Peyer's patch (tissue), 4 donors: ENCODE measurements at regions not wholly inside any gene's neighbourhood (a gene's known extent, or its start where the extent isn't known, plus 50 kb on each side); places are given as distances from the start of the nearest gene placed in this dataset.

Source experiments
- CTCF ChIP-seq, 6 experiments: fragments of 450-650 bp in 4 of 6; fragments of 200-600 bp in 2 of 6; sonication (generic) in 1 of 6; IDR thresholded peaks; one replicate each; pipeline ENCODE4 v1.5.1; 2017 to 2019; ENCODE audit warnings: antibody characterized with exemption in 6 of 6, mild to moderate bottlenecking in 3 of 6, moderate library complexity in 1 of 6
- POLR2A ChIP-seq, 2 donors: fragments of 450-650 bp; IDR thresholded peaks; one replicate each; pipeline ENCODE4 v1.5.1; 2017; ENCODE audit warnings: antibody characterized with exemption in 2 of 2, mild to moderate bottlenecking in 2 of 2, moderate library complexity in 2 of 2

GRCh38 chr6:163668061-163668426, 253.5 kb downstream of the QKI start:
- TF ChIP-seq CTCF (IDR thresholded peaks at IDR 0.05) (no peak), POLR2A (IDR thresholded peaks at IDR 0.05) (no peak)
